HG03095 (cell line): ENCODE measurements at regions not wholly inside any gene's neighbourhood (a gene's known extent, or its start where the extent isn't known, plus 50 kb on each side); places are given as distances from the start of the nearest gene placed in this dataset.

Experiments
- ATAC-seq: cut with Tn5 transposase; IDR thresholded peaks from one replicate; pipeline ENCODE4 v1.9.1; 2021; ENCODE audit warnings: moderate library complexity; ENCODE audit not compliant: unreplicated experiment

GRCh38 chr3:46146548-46146947, 61.6 kb downstream of the CCR1 start:
- ATAC-seq: no peak

DNA sequence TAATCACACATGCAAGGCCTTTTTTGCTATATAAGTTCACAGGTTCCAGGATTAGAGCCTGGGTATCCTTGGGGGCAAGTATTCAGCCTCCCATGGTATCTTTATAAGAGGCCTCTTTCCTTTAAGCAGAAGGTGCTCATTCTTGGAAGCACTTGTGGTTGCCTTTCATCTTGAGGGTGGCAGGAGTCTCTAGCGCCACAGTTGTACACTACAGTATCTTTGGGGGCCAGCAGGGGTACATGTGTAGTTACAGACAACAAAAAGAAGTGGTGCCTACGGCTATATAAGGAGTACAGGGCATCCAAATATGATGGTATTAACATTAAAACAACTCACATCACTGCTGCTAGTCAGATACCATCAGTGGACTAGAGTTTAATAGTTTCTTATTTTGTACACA, 62.1 kb downstream of the CCR1 start:
- ATAC-seq: no peak

- no peak for ATAC-seq
Observed at GRCh38 chr3:46145147-46145546, 63.0 kb downstream of the CCR1 start.

- ATAC-seq: no peak
Observed at GRCh38 chr3:46143951-46144473, 64.1 kb downstream of the CCR1 start.

GRCh38 chr3:46141813-46142212, 66.3 kb downstream of the CCR1 start:
- ATAC-seq: no peak

DNA sequence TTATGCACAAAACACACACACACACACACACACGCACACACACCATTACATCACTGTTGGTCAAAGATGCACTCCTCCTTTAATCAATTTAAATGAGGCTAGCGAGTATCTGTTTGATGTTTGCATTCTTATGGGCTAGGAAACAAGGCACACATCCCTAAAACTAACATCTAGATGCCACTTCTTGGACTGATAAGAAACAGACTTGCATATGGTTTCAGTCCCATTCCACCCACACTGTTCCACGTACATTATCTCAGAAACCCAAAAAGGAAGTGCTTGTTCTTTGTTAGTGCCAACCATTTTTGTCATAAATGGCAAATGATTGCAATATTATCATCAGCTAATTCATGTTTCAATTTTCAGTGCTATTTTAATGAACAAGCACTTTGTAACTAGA, 69.5 kb downstream of the CCR1 start:
- ATAC-seq: no peak

GRCh38 chr3:46135475-46135874, 72.6 kb downstream of the CCR1 start:
- no peak for ATAC-seq

DNA sequence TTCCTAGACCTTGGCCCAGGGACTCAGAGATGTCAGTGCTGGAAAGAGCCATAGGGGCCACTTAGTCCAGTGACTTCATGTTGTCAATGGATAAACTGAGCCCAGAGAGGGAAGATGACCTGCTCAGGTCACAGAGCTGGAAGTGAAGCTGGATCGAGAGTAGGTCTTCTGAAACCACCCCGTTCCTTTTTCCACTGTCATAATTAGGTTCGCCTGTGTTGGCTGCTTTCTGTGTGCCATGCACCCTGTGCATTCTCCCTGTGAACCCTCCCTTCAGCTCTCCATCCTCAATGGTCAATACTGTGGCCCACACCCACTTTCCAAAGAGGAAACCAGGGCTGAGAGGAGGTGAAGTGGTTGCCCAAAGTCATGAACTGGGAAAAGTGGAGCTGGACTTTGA, 74.8 kb downstream of the CCR1 start:
- no peak for ATAC-seq

- ATAC-seq: no peak
Observed at GRCh38 chr3:46132565-46132964, 75.5 kb downstream of the CCR1 start.

DNA sequence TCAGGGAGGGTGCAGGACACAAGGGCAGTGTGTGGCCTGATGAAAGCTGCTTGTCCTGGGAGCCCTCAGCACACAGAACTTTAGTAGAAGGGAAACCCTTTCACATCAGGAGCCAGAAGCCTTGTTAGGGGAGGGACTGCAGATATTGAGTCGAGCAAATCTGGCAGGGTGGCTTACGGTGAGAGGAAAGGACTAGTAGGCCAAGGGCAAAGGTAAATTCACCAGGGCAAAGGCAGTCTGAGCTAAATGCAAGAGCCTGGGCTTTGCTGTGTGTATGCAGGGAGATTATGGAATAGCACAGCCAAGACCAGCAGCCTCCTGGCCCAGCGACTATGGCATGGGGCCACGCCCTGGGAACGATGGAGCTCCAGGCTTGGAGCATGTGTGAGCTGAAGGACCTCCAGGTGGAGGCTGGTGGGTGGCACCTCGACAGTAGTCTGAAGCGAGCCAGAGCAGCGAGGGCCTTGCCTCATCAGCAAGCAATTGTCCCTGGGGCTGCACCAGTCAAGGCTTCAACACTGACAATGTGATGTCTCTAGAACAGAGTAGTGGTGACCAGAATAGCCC, 76.1 kb downstream of the CCR1 start:
- no peak for ATAC-seq

DNA sequence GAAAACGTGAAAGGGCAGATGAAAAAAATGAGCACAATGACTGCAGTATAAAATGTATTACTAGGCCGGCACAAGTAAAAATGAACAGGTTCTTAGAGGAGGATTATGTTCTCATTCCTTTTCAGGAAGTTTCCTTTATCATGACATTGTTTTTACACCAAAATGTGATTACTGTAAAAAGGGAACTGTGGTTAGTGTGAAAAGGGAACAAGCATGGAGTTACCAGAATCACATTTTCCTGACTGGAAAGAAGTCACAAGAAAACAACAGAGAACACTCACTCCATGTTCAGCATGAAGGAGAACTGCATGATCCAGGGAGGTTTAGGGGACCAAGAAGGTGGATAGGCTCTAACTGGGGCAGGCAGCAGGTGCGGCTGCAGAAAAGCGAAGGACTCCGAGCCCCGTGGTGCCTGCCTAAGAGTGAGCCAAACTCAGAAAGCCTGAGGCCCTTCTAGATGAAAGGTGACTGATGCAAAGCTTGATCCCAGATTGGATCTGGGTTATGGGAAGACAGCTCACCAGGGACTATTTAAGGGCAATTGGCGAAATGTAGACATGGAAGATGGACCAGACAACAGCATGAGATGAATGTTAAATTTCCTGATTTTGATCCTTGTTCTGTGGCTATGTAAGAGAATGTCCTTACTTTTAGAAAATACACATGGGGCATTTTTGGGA, 77.3 kb downstream of the CCR1 start:
- no peak for ATAC-seq

DNA sequence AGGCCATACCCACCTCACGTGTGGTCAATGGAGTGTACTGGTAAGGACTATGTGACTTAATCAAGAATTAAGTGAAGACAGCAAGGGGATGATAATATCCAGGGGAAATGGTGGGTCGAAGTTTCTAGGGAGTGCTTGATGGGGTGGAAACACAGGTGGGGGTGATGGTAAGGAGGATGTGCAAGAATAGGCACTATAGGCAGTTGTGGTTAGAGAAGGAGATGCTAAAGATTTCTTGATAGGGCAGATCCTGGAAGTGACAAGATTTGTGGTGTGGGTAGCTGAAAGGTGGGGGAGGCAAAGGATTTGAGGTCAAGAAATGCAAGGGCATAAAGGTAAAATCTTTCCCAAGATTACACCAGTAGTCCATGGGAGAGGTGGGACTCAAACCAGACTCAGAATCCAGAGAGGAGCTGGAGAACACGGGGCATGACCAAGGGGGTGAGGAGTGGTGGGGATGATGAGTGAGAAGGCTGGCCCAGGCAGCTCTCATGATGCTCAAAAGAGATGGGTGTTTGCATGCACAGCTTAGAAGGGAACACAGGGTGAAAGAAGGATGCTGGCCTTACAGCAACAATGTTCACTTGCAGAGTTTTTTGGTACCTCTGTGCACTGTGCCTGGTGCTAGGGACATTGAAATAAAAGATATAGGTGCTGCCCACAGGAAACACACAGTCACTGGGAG, 78.4 kb downstream of the CCR1 start:
- no peak for ATAC-seq

DNA sequence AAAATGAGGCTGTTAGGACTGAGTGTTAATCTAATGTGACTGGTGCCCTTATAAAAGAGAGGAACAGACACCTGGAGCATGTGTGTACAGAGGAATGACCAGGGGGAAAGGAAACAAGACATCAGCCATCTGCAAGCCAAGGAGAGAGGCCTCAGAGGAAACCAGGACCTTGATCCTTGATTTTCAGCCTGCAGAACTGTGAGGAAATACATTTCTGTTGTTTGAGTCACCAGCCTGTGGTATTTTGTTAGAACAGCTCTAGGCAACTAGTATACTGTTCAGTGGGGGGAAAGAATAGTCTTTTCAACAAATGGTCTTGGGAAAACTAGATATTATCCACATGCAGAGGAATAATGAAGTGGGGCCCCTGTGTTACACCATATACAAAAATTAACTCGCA, 80.6 kb downstream of the CCR1 start:
- ATAC-seq: no peak

GRCh38 chr3:46124216-46125177, 83.6 kb downstream of the CCR1 start:
- ATAC-seq: no peak

GRCh38 chr3:46123646-46124045, 84.5 kb downstream of the CCR1 start:
- no peak for ATAC-seq

DNA sequence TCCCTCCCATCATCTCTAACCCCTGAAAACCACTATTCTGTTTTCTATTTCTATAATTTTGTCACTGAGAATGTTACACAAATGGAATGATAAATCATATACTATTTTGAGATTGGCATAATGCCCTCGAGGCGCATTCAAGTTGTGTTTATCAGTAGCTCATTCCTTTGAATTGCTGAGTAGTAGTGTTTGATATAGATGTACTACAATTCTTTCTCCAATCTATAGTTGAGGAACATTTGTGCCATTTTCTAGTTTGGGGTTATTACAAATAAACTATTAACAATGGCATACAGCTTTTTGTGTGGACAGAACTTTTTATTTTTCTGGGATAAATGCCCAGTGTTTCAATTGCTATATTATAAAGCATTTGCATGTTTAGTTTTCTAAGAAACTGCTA, 86.0 kb downstream of the CCR1 start:
- no peak for ATAC-seq

DNA sequence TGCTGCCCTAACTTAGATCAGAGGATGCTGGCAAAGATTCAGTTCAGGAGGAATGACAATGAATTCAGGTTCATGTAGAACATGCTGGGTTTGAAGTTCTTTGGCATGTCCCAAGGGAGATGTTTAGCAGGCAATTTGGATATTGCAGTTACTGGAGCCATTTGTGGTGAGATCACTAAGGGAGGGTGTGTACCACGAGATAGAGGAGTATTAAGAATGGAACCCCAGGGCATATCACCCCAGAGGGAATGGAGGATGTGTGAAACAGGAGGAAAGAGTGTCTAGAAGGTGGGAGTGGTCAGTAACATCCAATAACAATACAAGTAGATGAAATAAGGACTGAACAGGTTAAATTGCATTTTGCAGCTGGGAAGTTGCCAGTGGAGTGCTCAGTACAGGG, 87.1 kb downstream of the CCR1 start:
- no peak for ATAC-seq

- no peak for ATAC-seq
Observed at GRCh38 chr3:46119709-46120498, 88.2 kb downstream of the CCR1 start.

GRCh38 chr3:46119253-46119652, 88.9 kb downstream of the CCR1 start:
- ATAC-seq: no peak

GRCh38 chr3:46116996-46117395, 89.7 kb upstream of the XCR1 start:
- ATAC-seq: no peak
